HG02885 (cell line): ENCODE measurements at regions not wholly inside any gene's neighbourhood (a gene's known extent, or its start where the extent isn't known, plus 50 kb on each side); places are given as distances from the start of the nearest gene placed in this dataset.
"Not testable (repeated sequence)": the region's sequence is repeated elsewhere in the genome, so short reads cannot be mapped to it uniquely, and the experiment has no call there.

Source experiments
- ATAC-seq: cut with Tn5 transposase; IDR thresholded peaks from one replicate; pipeline ENCODE4 v1.9.1; 2021; ENCODE audit warnings: mild to moderate bottlenecking; ENCODE audit not compliant: unreplicated experiment, poor library complexity

DNA sequence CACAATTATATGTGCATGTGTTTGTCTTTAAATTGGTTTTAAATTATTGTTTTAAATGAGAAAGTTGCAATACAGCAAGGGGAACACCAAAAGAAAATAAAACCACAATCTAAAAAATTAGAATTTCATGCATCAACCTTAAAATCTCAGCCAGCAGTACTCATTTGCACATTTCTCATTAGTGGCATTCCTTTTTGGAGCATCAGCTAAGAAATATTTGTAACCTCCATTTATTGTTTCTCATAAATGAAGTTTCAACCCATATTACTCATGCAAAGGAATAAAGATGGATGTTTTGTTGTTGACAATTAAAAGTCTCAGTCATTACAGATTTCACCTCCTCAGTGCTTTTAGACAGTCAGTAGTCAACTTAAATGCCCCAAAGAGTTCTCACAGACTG lies 160.1 kb downstream of the TBX15 start:
- no peak for ATAC-seq

DNA sequence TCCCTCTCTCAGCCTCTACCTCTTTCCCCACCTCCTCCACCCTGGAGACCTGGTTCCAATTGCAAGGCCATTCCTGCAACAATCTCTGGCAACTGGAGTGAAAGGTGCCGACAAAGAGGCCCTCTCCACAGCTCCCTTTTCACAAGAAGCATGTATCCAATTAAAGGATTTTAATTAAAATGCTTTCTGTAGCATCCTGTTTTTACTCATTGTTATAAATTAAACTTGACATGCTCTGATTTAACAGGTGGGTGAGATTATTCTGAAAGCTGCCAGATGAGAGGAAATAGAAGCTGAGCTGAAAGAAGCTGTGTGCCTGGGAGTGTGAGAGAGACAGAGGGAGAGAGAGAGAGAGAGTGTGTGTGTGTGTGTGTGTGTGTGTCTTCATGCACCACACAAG lies 160.5 kb downstream of the TBX15 start:
- no peak for ATAC-seq

DNA sequence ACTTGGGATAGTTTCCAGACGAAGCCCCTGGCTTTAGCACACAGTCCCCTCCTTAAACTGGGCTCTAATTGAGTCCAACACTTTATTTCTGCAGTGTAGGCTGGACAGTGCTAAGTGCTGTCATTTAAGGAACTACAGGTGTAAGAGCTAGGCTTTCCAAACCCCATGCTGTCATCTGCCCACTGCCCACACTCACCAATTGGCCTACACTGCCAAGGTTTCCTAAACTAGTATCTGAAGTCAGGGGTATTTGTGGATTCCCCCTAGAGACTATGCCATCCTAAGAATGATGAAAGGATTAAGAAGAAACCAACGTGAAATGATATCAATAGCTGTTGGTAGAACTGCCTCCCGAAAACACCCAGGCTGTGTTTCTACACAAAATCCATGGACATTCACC lies 160.9 kb downstream of the TBX15 start:
- no peak for ATAC-seq

DNA sequence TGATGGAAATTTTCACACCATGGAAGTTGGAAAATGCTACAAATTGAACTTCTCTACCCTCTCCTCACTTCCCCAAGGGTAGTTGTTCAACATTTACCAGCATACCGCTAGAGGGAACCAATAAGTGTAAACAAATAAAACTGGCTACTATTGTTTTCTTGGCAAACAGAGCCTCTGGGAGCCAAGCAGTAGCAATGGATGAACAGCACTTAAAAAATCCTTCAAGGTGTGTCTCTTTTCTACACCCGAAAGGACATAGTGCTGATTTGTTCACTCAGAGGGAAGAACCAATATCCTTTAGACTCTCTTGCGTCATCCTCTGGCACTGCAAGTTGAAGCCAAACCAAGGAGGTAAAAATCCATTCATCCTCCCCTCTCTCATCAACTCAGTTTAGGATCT lies 161.5 kb downstream of the TBX15 start:
- ATAC-seq, result no peak

DNA sequence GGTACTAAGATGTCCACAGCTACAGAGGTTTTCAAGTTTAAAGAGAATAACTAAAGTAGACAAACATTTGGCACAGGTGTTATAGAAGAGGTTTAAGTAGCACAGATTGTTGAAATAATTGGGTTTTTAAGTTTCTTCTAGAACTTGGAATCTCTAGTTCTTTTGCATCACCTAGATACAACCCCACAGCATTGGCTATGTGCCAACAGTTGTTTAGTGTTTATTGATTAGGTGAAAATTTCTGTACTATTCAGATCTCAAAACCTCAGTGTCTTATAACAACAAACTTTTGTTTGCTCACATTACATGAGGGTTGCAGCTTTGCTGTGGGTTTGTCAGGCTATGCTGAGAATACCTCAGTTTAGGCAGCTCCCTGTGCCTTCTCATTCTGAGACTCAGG lies 162.5 kb downstream of the TBX15 start:
- no peak for ATAC-seq

DNA sequence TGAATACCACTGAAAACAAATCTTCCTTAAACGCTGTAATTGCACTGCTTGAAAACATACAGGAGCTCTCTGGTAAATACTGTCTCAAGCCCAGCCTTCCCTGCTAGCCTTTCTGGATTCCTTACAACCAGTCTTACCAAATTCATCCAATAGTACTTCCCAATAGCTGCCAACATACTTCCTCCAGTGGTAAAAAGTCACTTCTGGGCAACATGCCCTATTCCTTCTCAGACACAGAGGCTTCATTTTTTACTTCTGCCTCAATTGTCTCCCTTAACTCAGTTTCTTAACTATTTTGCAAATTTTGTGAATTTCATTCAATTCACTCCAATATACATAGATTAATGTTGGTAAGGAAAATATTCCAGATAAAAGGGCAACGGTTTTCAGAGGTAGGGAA lies 166.3 kb downstream of the TBX15 start:
- ATAC-seq, result no peak

DNA sequence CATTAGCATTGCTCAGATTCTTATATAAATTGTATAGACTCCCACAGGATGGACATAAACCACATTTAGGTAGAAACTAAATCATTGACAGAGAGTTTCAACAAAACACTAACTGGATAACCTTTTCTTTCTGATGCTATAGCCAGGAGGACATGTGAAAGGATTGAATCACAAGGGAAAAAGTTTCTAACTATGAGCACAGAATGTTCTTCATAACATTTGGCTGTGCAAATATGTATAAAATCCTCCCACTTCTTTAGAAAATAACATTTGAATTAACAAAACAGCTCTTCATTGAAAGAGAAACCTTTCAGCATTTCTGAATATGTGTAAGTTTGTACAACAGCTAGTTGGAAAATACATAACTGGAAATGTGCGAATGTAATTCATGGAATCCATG lies 167.3 kb downstream of the TBX15 start:
- ATAC-seq, result no peak

DNA sequence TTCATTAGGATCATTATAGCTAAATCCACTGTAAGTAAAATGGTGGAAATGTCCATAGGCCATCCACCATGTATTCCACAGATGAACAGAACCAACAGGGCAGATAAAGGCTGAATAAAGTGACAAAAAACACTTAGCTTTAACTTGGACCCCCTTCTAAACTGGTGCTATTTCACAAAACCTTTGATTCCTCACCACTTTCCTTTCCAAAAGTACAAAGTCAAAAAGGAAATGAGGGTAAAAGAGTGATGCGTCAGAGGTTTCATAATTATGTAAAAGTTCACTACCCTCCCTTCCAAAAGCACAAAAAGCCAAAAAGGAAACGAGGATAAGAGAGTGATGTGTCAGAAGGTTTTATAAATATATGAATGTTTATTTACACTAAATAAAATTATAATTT lies 172.2 kb downstream of the TBX15 start:
- ATAC-seq, result no peak

DNA sequence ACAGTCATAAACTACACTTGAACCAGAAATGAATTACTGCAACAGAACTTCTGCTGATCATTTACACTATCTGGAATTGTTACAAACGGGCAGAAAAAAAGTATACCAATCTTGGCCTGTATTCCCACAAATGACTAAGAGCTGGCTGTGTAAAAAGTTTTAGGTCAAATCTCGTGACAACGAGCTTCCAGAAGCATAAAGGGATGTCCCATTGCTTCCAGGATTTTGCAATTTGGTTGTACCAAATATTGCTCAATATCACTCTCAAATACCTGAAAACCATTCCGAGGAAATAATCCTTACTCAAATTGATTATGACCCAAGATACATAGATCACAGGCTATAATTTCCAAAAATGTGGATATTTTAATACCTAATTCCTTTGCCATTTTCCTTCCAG lies 175.6 kb downstream of the TBX15 start:
- no peak for ATAC-seq

DNA sequence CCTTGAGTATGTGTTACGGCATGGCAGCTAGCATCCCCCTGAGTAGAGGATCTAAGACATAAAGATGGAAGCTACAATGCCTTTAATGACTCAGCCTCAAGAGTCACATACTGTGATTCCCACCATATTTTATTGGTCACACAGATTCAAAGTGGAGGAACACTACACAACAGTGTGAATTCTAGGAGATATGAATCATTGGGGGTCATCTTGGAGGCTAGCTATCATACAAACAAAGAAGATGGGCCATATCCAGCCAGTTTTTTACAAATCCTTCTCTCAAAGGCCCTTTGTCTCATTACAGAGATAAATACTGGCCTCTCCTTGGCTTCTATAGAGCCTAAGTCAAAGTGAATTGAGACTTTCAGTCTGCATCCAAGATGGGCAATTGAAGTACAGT lies 177.0 kb downstream of the TBX15 start:
- ATAC-seq, result no peak

DNA sequence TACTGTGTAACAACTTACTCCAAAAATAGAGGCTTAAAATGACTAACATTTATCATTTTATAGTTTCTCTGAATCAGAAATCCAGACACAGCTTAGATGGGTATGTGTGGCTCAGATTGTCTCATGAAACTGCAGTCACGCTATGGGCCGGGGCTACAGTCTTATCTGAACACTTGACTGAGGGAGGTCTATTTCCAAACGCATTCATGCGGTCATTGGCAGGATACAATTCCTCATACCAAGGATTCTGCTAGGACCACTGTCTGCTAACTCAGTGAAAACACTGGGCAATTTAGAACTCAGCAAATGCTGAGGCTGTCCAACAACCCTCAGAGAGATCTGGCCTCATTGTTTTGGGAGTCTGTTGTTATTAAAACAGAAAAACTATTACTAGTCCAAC lies 178.6 kb downstream of the TBX15 start:
- no peak for ATAC-seq

DNA sequence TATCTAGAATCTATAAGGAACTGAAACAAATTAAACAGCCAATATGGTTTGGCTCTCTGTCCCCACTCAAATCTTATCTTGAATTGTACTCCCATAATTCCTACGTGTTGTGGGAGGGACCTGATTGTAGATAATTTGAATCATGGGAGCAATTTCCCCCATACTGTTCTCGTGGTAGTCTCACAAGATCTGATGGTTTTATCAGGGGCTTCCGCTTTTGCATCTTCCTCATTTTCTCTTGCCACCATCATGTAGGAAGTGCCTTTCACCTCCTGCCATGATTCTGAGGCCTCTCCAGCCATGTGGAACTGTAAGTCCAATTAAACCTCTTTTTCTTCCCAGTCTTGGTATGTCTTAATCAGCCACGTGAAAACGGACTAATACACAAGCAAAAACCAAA lies 185.0 kb downstream of the TBX15 start:
- ATAC-seq, result not testable (repeated sequence)

DNA sequence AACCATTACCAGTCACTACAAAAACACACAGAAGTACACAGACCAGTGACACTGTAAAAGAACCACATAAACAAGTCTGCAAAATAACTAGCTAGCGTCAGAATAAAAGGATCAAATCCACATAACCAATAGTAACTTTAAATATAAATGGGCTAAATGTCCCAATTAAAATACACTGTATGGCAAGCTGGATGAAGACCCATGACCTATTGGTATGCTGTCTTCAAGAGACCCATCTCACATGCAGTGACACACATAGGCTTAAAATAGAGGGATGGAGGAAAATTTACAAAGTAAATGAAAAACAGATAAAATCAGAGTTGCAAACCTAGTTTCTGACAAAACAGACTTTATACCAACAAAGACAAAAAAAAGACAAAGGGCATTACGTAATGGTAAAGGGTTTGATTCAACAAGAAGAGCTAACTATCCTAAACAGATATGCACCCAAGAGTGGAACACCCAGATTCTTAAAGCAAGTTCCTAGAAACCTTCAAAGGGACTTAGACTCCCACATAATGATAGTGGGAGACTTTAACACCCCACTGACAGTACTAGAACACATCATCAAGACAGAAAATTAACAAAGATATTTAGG lies 196.9 kb downstream of the TBX15 start:
- ATAC-seq, result no peak

DNA sequence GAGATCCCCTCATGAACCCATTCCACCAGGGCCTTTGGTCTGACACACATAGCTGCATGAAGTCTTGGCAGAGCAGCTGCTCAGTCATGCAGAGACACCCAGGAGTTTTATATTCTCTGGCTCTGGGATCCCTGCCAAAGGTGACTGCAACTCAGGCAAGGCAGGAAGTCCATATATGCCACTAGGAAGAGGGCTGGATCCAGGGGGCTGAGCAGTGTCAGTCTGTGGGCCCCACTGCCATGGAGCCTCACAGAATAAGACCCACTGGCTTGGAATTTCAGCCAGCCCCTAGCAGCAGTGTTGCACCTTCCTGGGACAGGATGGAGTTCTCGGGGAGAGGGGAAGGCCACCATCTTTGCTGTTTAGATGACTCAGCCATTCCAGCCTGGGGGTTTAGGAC lies 199.7 kb downstream of the TBX15 start:
- ATAC-seq, result no peak

DNA sequence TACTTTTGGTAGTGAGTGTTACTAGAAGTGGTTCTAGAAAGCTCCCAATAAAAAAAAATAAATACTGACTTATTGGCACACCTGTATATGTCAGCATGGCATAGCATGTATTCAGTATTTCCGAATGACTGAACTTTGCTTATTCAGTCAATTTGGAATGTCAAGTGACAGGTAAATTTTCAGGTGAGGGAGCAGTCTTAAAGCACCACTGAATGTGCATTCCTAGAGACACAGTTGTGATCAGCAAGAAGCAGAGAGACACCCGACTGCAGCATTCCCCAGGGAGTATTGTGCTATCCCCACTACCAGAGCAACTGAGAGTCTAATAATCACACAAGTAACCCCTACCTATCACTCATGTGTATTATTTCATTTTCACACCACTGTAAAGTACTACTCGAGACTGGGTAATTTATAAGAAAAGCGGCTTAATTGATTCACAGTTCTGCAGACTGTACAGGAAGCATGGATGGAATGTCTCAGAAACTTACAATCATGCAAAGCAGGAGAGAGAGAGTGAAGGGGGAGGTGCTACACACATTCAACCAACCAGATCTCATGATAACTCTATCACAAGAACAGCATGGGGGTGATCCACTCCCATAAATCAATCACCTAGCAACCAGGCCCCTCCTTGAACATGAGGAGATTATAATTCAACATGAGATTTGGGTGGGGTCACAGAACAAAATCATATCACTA lies 201.5 kb downstream of the TBX15 start:
- ATAC-seq, result no peak

DNA sequence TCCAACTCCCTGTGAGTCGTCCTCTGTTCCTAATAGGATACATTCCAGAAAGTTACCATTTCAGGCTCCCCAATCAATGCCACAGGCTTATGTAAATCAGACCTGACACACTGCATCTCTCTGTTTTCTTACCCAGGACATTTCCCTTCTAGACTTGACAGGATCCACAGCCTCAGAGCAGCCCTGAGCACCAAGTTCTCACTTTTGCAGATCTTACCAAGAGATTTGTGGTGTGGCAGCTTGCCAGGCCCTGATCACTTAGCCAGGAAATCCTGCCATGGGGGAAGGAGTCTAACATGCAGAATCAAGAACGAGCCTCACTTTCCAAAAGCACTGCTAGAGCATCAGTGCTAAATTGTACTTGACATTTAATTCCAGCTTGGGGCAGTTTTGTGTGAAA lies 202.9 kb downstream of the TBX15 start:
- ATAC-seq, result no peak

DNA sequence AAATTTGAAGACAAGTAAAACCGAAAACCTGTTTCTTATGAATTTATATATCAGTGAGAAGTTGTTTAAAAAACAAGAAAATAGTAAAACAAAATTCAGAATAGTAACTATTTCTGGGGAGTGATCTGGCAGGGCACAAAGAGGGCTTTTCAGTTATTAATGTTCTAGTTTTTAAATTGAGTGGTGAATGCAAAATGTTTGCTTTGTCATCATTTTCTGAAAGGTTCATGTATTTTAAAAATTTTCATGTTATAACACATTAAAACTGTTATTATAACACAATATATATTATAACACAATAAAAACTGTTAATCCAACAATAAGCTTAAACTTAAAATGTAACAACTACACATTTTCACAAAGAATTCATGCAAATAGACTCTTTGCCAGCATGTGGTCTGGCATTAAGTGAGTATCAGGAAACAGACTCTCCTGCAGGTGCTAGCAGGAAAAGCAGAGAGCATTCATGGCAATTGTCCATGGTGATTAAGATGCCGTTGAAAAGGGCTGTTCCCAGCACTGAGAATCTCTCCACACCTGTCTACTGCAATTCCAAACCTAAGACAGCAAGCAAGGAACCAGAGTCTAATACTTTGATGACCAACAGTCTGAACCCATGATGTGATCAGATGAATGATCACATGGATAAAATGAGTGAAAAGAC lies 204.9 kb downstream of the TBX15 start:
- ATAC-seq, result no peak

DNA sequence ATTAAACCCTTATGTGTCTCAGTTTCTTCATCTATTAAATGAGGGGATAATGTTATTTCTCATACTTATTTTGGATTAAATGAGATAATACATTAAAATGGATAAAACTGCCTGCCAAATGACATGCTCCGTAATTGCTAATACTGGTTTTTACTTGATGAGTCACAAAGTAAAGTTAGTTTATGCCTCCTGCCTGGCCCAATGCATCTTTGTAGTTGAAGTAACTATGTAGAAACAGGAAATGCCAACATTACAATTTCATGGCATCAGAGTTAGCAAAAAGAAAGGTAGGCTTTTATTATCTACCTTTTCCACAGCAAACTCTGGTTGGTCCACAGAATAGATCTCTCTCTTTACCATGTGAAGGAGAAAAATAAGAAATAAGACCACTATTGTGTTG lies 214.5 kb downstream of the TBX15 start:
- no peak for ATAC-seq

DNA sequence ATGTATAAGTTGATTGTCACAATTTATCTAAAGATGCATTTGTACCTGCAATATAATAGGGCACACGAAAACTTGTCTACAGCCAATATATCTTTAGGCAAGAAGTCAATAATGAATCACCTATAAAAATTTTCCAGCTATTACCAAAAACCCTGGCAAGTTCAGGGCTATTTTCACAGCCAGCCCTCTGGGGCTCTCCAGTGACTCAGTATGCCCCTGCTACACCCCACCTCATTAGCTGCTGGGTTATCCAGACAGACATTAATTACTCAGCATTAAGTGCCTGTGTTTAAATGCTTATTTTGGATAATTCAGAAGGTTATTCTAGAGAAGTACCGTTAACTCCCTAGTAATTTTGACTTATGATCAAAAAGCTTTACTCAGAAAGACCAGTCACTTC lies 220.2 kb downstream of the TBX15 start:
- ATAC-seq, result no peak

DNA sequence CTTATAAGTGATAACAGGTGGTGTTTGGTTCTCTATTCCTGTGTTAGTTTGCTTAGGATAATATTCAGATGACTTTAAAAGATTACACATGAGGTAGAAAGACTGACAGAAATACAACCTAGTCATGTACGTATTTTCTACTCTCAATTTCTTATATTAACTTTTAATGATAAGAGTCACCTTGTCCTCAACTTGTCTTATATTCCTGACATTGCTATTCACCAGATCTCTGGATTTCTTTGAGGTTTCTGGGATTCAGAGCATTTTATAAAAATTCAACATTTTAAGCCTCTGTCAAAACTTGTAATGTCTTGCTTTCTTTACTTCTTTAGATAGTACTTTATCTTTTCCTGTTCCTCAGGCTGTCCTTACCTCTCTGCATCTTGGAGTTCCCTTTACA lies 234.2 kb downstream of the TBX15 start:
- ATAC-seq, result no peak

DNA sequence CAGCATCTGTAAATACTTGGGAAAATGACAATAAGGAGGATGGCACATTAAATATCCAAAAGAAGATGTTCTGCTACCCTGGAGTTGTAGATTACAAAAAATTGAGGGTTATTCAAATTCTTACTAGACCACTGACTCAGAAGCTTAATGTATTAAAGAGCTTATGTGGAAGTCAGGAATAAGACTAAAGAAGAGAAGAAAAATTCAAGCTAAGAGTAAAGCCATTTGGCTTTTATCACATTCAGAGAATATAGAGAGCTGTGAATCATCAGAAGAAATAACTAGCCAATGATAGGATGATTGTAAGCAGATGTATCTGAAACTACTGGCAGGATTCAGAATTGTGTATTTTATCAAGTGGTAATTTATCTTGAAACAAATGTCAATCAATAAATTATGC lies 237.0 kb downstream of the TBX15 start:
- ATAC-seq, result no peak

DNA sequence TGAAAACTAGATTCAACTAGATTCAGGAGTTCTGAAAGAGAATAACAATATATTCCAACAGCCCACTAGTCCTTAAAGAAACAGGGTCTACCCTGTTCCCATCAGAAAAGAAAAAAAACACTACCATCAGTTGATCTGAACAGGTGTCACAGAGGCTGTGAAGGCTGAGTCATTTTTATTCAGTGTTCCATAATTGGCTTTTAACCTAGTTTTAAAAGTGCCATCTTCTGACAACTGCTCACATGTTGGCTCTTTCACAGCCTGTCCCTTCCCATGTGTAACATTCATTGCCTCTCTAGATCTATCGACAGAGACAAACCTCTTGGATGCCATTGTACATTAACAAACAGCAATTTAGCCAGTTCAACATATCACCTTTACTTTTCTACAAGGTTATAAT lies 243.7 kb downstream of the TBX15 start:
- ATAC-seq, result no peak
